GM12878 (cell line): ENCODE measurements at regions not wholly inside any gene's neighbourhood (a gene's known extent, or its start where the extent isn't known, plus 50 kb on each side); places are given as distances from the start of the nearest gene placed in this dataset.

ENCODE experiments used
- ATAC-seq: fragments of 200-7000 bp; cut with Tn5 transposase; 3 replicates; pipeline ENCODE4 v1.9.1; 2020; ENCODE audit warnings: mild to moderate bottlenecking, moderate library complexity
- BruUV-seq: library from RNA; stranded (reverse); fragments of 400-500 nt; replicated peaks from 2 replicates; lab custom pipeline; 2021; lab: Mats Ljungman, UMichigan
- CTCF ChIA-PET: fragments of 300-600 bp; sonication (Branson Sonifier 250); formaldehyde crosslinking; extraction: SDS; loops from one replicate; lab custom pipeline; 2021; ENCODE audit warnings: inconsistent platforms; lab: Yijun Ruan, JAX
- POLR2A ChIA-PET: fragments of 350-600 bp; formaldehyde crosslinking; extraction: SDS; loops from one replicate; lab custom pipeline; 2021; ENCODE audit warnings: inconsistent platforms; lab: Charles Lee
- RAD21 ChIA-PET: fragments of 300-600 bp; sonication (Branson Sonifier 250); formaldehyde crosslinking; loops from one replicate; lab custom pipeline; 2023; ENCODE audit warnings: antibody characterized with exemption; ENCODE audit not compliant: unreplicated experiment; lab: Charles Lee
- SMC1A ChIA-PET: fragments of 300-600 bp; sonication (Branson Sonifier 250); formaldehyde crosslinking; loops from one replicate; lab custom pipeline; 2023; ENCODE audit not compliant: unreplicated experiment, uncharacterized antibody; lab: Charles Lee
- DNase-seq: peaks from one replicate; pipeline ENCODE4 v3.0.0-alpha.2; 2011; ENCODE audit warnings: low read depth, low spot score
- FAIRE-seq: peaks from 3 replicates; lab custom pipeline; 2011; peaks lifted over from hg19 to GRCh38; lab: Jason Lieb, UNC
- H2AFZ ChIP-seq: 2 replicates; pipeline ENCODE4 v1.6.0; 2011; ENCODE audit warnings: low read depth, low read length, control low read depth; ENCODE audit not compliant: control insufficient read depth
- H3K27ac ChIP-seq: 2 replicates; pipeline ENCODE4 v1.5.1; 2011; ENCODE audit warnings: control low read depth; ENCODE audit not compliant: control insufficient read depth, insufficient read depth
- H3K27me3 ChIP-seq, 2 experiments: replicated peaks in 1 of 2; 2 replicates each; pipeline versions ENCODE4 v1.6.0 to v1.6.1; 2011; ENCODE audit warnings: low read length in 1 of 2; ENCODE audit not compliant: control insufficient read depth in 2 of 2, insufficient read depth in 2 of 2
- H3K36me3 ChIP-seq, 2 experiments: 2 replicates each; pipeline ENCODE4 v1.5.1; 2011; ENCODE audit warnings: low read length in 1 of 2; ENCODE audit not compliant: control insufficient read depth in 2 of 2, insufficient read depth in 2 of 2
- H3K4me1 ChIP-seq: 2 replicates; pipeline ENCODE4 v1.6.1; 2011; ENCODE audit warnings: mild to moderate bottlenecking, low read length, moderate library complexity, mixed read lengths; ENCODE audit not compliant: control insufficient read depth, insufficient read depth
- H3K4me2 ChIP-seq: 2 replicates; pipeline ENCODE4 v1.6.0; 2011; ENCODE audit warnings: control low read depth; ENCODE audit not compliant: control insufficient read depth, insufficient read depth
- H3K4me3 ChIP-seq: fragments of 200-600 bp; sonication (generic); 2 replicates; pipeline ENCODE4 v1.5.1; 2016
- H3K79me2 ChIP-seq: 2 replicates; pipeline ENCODE4 v1.6.0; 2011; ENCODE audit warnings: low read length; ENCODE audit not compliant: control insufficient read depth, insufficient read depth
- H3K9ac ChIP-seq: 2 replicates; pipeline ENCODE4 v1.8.0; 2011; ENCODE audit warnings: low read length, control low read depth, mixed read lengths; ENCODE audit not compliant: control insufficient read depth, insufficient read depth
- H3K9me3 ChIP-seq: replicated peaks from 3 replicates; pipeline ENCODE4 v1.5.1; 2011; ENCODE audit warnings: mild to moderate bottlenecking, low read length; ENCODE audit not compliant: control insufficient read depth, insufficient read depth
- H4K20me1 ChIP-seq: 2 replicates; pipeline ENCODE4 v1.6.0; 2011; ENCODE audit not compliant: control insufficient read depth, insufficient read depth
- ASH2L ChIP-seq: fragments of 300-600, 200-600 bp; sonication (generic); IDR thresholded peaks from 2 replicates; pipeline ENCODE4 v1.6.1; 2017; ENCODE audit warnings: low read depth, mild to moderate bottlenecking, borderline replicate concordance
- ELK1 ChIP-seq: IDR thresholded peaks from 2 replicates; pipeline ENCODE4 v1.6.1; 2012; ENCODE audit warnings: low read depth, low read length, improper control_type of control experiment
- JUNB ChIP-seq: IDR thresholded peaks from 2 replicates; pipeline ENCODE4 v1.6.1; 2016; ENCODE audit warnings: antibody characterized with exemption, mild to moderate bottlenecking
- KLF5 ChIP-seq: fragments of 450-650 bp; IDR thresholded peaks from 2 replicates; pipeline ENCODE4 v1.6.1; 2014; ENCODE audit warnings: mild to moderate bottlenecking; ENCODE audit not compliant: partially characterized antibody
- NBN ChIP-seq: fragments of 450-650 bp; IDR thresholded peaks from 2 replicates; pipeline ENCODE4 v1.6.1; 2016
- RB1 ChIP-seq: fragments of 450-650 bp; formaldehyde crosslinking; IDR thresholded peaks from 2 replicates; pipeline ENCODE4 v1.6.1; 2017; ENCODE audit warnings: mild to moderate bottlenecking, borderline replicate concordance
- SMAD5 ChIP-seq: IDR thresholded peaks from 2 replicates; pipeline ENCODE4 v1.6.1; 2016; ENCODE audit warnings: antibody characterized with exemption, low read depth
- SUZ12 ChIP-seq: fragments of 200-600 bp; sonication (generic); IDR thresholded peaks from one replicate; pipeline ENCODE4 v1.6.1; 2018; ENCODE audit warnings: antibody characterized with exemption, mild to moderate bottlenecking; ENCODE audit not compliant: unreplicated experiment
- TARDBP ChIP-seq: IDR thresholded peaks from 2 replicates; pipeline ENCODE4 v1.6.1; 2016; ENCODE audit warnings: borderline replicate concordance
- USF2 ChIP-seq: IDR thresholded peaks from 2 replicates; pipeline ENCODE4 v1.6.1; 2011; ENCODE audit warnings: low read depth, low read length, improper control_type of control experiment, borderline replicate concordance
- ZBTB4 ChIP-seq: fragments of 450-650 bp; formaldehyde crosslinking; IDR thresholded peaks from 2 replicates; pipeline ENCODE4 v1.4.0; 2022; ENCODE audit warnings: mild to moderate bottlenecking, moderate library complexity
- ZSCAN29 ChIP-seq: fragments of 450-650 bp; IDR thresholded peaks from 2 replicates; pipeline ENCODE4 v1.6.1; 2017; ENCODE audit warnings: mild to moderate bottlenecking, moderate library complexity
- ZZZ3 ChIP-seq: IDR thresholded peaks from 2 replicates; pipeline ENCODE4 v1.6.1; 2011; ENCODE audit warnings: low read depth; ENCODE audit not compliant: control insufficient read depth, insufficient read length
- WGBS: methylation state at CpG from one replicate; pipeline ENCODE4 v1.1.6; 2016; ENCODE audit warnings: low lambda C conversion rate; ENCODE audit not compliant: insufficient replicate concordance, insufficient coverage; ENCODE audit errors: missing lambda C conversion rate; 5-methylcytosine and 5-hydroxymethylcytosine counted together
- in situ Hi-C: fragments of 300-500 bp; cut with MboI; formaldehyde crosslinking; loops from 9 replicates; pipeline ENCODE4 v1.14.3; 2018; ENCODE audit warnings: mixed read lengths
- intact Hi-C: fragments of 100-400 bp; cut with micrococcal nuclease; formaldehyde crosslinking; loops from one replicate; pipeline ENCODE4 v1.14.2; 2022; ENCODE audit not compliant: unreplicated experiment
- TF ChIP-seq, protein P1 (sequence below): IDR thresholded peaks from 2 replicates; pipeline ENCODE4 v1.6.1; 2011; ENCODE audit warnings: borderline replicate concordance, low read depth, mild to moderate bottlenecking, moderate library complexity, mixed read lengths, low read length; ENCODE audit not compliant: insufficient read depth; ENCODE audit errors: extremely low read length

DNA sequence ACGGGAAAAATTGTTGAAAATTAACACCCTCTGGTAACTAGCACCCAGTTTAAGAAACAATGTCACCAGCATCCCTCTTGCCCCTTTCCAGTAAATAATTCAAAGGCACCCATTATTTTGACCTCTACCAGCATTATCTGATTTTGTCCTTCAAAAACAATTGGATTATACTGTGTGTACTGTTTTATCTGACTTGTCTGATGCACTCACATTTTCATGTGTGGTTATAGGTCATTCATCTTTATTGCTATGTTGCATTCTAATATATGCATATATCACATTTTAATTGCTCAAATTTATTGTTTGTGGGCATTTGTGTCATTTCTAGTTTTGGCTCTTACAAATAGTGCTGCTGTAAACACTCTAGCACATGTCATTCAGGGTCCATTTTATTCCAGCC is 260.9 kb upstream of the PRDM1 start:
- H2AFZ ChIP-seq, result no peak overlapping the region
- 0% methylated on average over 1 of the region's 1 CpG for WGBS
- H3K9ac ChIP-seq, result no peak overlapping the region
- DNase-seq (no peak), FAIRE-seq (no peak), ATAC-seq (no peak)
- H3K9me3 ChIP-seq, result no peaks in the 10 kb centered on the region; the same call in 2 of the 3 replicates
- no peaks in the 10 kb centered on the region for H3K4me1 ChIP-seq
- ChIA-PET RAD21 (no interaction called here), POLR2A (interaction anchor here (0.6 kb wide), 1 partner anchor 51 kb away, joined by 3 read pairs; no protein-coding TSS in a partner anchor), CTCF (no interaction called here), SMC1A (interaction anchor here (1.4 to 1.8 kb wide), 2 partner anchors 11 to 13 kb away, joined by 3 to 7 read pairs; no protein-coding TSS in a partner anchor)
- intact Hi-C loops (no loop called here), in situ Hi-C loops (no loop called here)
- TF ChIP-seq NBN (no peak), ZBTB4 (CRISPR knock-in tag) (no peak), RB1 (no peak), TARDBP (no peak), KLF5 (no peak), ASH2L (no peak), SUZ12 (no peak), ELK1 (no peak), JUNB (no peak), ZSCAN29 (no peak), ZZZ3 (no peak), SMAD5 (no peak), USF2 (no peak)
- TF ChIP-seq, protein P1, sequence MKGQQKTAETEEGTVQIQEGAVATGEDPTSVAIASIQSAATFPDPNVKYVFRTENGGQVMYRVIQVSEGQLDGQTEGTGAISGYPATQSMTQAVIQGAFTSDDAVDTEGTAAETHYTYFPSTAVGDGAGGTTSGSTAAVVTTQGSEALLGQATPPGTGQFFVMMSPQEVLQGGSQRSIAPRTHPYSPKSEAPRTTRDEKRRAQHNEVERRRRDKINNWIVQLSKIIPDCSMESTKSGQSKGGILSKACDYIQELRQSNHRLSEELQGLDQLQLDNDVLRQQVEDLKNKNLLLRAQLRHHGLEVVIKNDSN, result no peak
- H3K4me2 ChIP-seq, result no peak overlapping the region
- no TSS peak for BruUV-seq
- no peaks in the 10 kb centered on the region for H3K36me3 ChIP-seq
- H4K20me1 ChIP-seq, result no peaks in the 10 kb centered on the region
- H3K27me3 ChIP-seq, result no peaks in the 10 kb centered on the region
- no peak overlapping the region for H3K4me3 ChIP-seq
- no peak overlapping the region for H3K27ac ChIP-seq
- no peaks in the 10 kb centered on the region for H3K79me2 ChIP-seq
